ENCODE measurements at regions not wholly inside any gene's neighbourhood (a gene's known extent, or its start where the extent isn't known, plus 50 kb on each side); places are given as distances from the start of the nearest gene placed in this dataset.

DNA sequence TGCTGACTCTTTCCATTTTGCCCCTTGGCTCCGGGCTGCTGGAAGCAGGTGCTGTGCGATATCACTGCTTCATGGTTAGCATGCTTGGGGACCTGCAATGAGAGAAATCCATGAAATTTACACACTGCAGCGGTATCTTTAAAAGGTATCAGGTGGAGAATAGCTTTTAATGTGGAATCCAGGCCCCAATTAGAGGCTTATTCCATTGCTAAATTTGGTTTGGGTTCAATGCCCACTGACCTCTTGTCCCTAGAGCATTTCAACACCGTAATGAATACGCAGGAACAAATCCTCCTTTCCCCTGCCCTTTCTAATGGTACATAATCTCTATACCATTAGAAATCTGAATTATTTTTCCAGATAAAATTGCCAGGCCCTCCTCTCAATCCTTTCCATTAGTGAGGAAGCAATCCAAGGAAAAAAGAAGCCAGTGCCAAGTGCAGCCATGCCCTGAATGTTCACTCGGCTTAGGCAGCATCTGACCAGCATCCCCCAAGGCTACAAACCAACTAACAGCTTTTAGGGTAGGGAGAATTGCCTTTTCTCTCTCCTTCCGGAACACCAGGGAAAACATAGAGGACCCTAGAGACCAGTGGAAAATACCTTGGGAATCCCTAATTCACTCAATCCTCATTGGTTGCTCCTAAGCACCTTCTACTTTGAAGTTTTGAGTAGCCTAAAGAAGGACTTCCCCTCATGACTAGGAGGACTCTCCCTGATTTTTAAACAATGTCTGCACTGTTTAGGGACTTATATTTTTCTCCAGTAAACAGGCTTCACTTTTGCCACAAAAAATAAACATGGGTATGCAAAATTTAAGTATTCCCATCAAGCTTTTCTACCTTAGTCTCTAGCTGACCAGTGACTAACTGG, 143.1 kb downstream of the QRSL1 start:
- Histone ChIP-seq H3K36me3 (ENCODE audit: low read depth, missing control alignments) (no peaks in the 10 kb centered on the region), H3K9me3 (no peaks in the 10 kb centered on the region), H3K4me3 (no peak overlapping the region), H3K27ac (no peak overlapping the region), H3K27me3 (no peaks in the 10 kb centered on the region), H3K4me1 (no peaks in the 10 kb centered on the region)
- 88 to 91% methylated on average over 7 of the region's 7 CpGs for WGBS, 2 donors
- intact Hi-C loops (cut with DNase I; ENCODE audit: low total_unique reads): no loop called here
- DNase-seq: no peak
- TF ChIP-seq POLR2A (IDR thresholded peaks at IDR 0.05): no peak
- TF ChIP-seq CTCF (IDR thresholded peaks at IDR 0.05): no peak

DNA sequence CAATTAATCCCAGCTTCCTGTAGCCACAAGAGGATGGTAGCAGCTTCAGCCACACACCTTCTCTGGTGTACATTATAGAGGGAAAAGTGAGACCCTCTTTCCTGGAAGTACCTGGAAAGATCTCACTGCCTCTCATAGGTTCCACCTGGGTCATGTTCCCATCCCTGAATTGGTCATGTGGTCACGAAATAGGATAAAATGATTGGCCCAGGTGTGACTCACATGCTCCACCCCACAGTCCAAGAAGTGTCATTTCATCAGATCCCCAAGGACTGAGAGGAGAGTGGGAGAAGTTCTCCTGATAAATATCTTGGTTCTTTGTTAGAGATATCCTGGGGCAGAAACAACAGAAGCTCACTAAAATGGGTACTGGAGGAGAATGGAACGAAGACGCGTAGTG, 142.4 kb downstream of the QRSL1 start:
- TF ChIP-seq CTCF (IDR thresholded peaks at IDR 0.05) (no peak), POLR2A (IDR thresholded peaks at IDR 0.05) (no peak)
- intact Hi-C loops (cut with DNase I; ENCODE audit: low total_unique reads): no loop called here
- WGBS, 2 donors: 90 to 94% methylated on average over 4 of the region's 4 CpGs

GRCh38 chr6:106770663-106771062, 141.3 kb downstream of the QRSL1 start:
- Histone ChIP-seq H3K9me3 (no peaks in the 10 kb centered on the region), H3K27ac (no peak overlapping the region), H3K4me1 (no peaks in the 10 kb centered on the region), H3K4me3 (no peak overlapping the region), H3K27me3 (no peaks in the 10 kb centered on the region), H3K36me3 (ENCODE audit: low read depth, missing control alignments) (no peaks in the 10 kb centered on the region)
- TF ChIP-seq CTCF (IDR thresholded peaks at IDR 0.05) (no peak), POLR2A (IDR thresholded peaks at IDR 0.05) (no peak)
- intact Hi-C loops (cut with DNase I; ENCODE audit: low total_unique reads): no loop called here
- DNase-seq: no peak
- WGBS, 2 donors: 85 to 100% methylated on average over 1 of the region's 1 CpG

More for the DNA sequence above, 142.4 kb downstream of the QRSL1 start:
- H3K9me3 ChIP-seq: no peaks in the 10 kb centered on the region
- no peaks in the 10 kb centered on the region for H3K36me3 ChIP-seq (ENCODE audit: low read depth, missing control alignments)
- no peak overlapping the region for H3K27ac ChIP-seq
- no peaks in the 10 kb centered on the region for H3K27me3 ChIP-seq
- H3K4me1 ChIP-seq: no peaks in the 10 kb centered on the region
- DNase-seq: no peak
- H3K4me3 ChIP-seq: no peak overlapping the region

DNA sequence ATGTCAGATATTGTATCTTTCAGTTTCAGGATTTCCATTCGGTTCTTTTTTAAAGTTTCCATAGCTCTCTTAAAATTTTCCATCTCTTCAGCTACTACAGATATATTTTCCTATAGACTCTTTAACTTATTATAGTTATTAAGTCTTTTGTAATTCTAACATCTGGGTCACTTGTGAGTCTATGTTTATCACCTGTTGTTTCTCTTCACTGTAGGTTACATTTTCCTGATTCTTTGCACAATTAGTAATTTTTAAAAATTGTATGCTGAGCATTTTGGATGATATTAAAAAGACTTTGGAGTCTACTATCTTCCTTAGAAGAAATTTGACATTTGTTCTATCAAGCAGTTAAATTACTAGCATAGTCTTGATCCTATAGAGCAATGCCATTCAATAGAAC, 140.7 kb downstream of the QRSL1 start:
- H3K9me3 ChIP-seq: no peaks in the 10 kb centered on the region
- no peak for DNase-seq
- H3K4me1 ChIP-seq: no peaks in the 10 kb centered on the region
- TF ChIP-seq POLR2A (IDR thresholded peaks at IDR 0.05): no peak
- TF ChIP-seq CTCF (IDR thresholded peaks at IDR 0.05): no peak
- no peak overlapping the region for H3K27ac ChIP-seq
- no peaks in the 10 kb centered on the region for H3K36me3 ChIP-seq (ENCODE audit: low read depth, missing control alignments)
- no peaks in the 10 kb centered on the region for H3K27me3 ChIP-seq
- intact Hi-C loops (cut with DNase I; ENCODE audit: low total_unique reads): no loop called here
- WGBS, 2 donors: 85 to 95% methylated on average over 1 of the region's 1 CpG
- H3K4me3 ChIP-seq: no peak overlapping the region

DNA sequence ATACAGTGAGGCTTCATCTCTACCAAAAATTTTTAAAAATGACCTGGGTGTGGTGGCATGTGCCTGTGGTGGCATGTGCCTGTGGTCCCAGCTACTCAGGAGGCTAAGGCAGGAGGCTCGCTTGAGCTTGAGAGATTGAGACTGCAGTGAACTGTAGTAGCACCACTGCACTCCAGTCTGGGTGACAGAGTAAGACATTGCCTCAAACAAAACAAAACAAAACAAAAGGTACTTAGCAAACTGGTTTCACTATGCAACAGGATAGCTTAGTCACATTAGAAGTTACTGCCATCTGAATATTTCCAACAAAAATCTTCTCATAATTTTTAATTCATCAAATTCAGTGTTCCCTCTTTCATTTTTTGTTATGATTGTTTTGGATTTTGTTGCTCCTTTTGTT, 137.9 kb downstream of the QRSL1 start:
- WGBS, 2 donors: 100% methylated on average over 1 of the region's 1 CpG
- DNase-seq: no peak
- Histone ChIP-seq H3K36me3 (ENCODE audit: low read depth, missing control alignments) (no peaks in the 10 kb centered on the region), H3K4me1 (no peaks in the 10 kb centered on the region), H3K9me3 (no peaks in the 10 kb centered on the region), H3K4me3 (no peak overlapping the region), H3K27ac (no peak overlapping the region), H3K27me3 (no peaks in the 10 kb centered on the region)
- TF ChIP-seq CTCF (IDR thresholded peaks at IDR 0.05) (no peak), POLR2A (IDR thresholded peaks at IDR 0.05) (no peak)
- intact Hi-C loops (cut with DNase I; ENCODE audit: low total_unique reads): no loop called here

Measured in testis (tissue), 2 donors.